ENCODE measurements at regions not wholly inside any gene's neighbourhood (a gene's known extent, or its start where the extent isn't known, plus 50 kb on each side); places are given as distances from the start of the nearest gene placed in this dataset.

DNA sequence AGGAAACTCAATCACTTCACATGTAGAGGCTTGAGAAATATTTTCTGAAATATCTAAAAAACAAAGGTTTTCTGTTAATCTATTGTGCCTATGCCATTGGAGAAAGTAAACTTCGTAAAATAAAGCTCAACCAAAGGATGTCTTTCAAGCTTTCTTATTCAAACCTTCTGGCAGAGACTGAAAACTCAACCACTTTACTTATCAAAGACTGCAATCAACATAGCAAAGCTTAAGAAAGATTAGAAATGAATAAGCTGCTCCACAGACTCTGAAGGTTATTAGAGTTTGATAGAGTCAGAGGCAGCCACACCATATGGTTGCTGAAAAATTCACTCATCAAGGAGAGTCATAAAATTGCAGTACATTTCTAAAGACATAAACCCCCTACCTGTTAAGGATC lies 245.8 kb upstream of the MEOX2 start:
- Histone ChIP-seq H3K9me3 (ENCODE audit: low read depth, low read length, poor library complexity, severe bottlenecking) (no peaks in the 10 kb centered on the region), H3K4me1 (ENCODE audit: insufficient read depth, low read length, poor library complexity, severe bottlenecking) (no peaks in the 10 kb centered on the region), H3K27me3 (replicated peaks; ENCODE audit: insufficient read depth, low read depth, low read length, poor library complexity) (no peaks in the 10 kb centered on the region), H3K4me3 (ENCODE audit: low read depth, low read length, poor library complexity, severe bottlenecking) (no peak overlapping the region), H3K36me3 (ENCODE audit: insufficient read depth, low read length, poor library complexity, severe bottlenecking) (no peaks in the 10 kb centered on the region), H3K27ac (ENCODE audit: low read depth, low read length, poor library complexity, severe bottlenecking) (no peak overlapping the region)
- ChIA-PET POLR2A (ENCODE audit: low non-redundant PET) (no interaction called here), CTCF (no interaction called here)
- intact Hi-C loops (cut with micrococcal nuclease; ENCODE audit: unreplicated experiment) = no loop called here
- no TSS peak for BruUV-seq (replicated peaks)
- no peak for TF ChIP-seq EZH2 (IDR thresholded peaks at IDR 0.05; ENCODE audit: borderline replicate concordance, low read depth, low read length, poor library complexity, severe bottlenecking)
- TF ChIP-seq, protein P1, sequence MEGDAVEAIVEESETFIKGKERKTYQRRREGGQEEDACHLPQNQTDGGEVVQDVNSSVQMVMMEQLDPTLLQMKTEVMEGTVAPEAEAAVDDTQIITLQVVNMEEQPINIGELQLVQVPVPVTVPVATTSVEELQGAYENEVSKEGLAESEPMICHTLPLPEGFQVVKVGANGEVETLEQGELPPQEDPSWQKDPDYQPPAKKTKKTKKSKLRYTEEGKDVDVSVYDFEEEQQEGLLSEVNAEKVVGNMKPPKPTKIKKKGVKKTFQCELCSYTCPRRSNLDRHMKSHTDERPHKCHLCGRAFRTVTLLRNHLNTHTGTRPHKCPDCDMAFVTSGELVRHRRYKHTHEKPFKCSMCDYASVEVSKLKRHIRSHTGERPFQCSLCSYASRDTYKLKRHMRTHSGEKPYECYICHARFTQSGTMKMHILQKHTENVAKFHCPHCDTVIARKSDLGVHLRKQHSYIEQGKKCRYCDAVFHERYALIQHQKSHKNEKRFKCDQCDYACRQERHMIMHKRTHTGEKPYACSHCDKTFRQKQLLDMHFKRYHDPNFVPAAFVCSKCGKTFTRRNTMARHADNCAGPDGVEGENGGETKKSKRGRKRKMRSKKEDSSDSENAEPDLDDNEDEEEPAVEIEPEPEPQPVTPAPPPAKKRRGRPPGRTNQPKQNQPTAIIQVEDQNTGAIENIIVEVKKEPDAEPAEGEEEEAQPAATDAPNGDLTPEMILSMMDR (conservative IDR thresholded peaks at IDR 0.05; ENCODE audit: low read depth, low read length) = no peak
- no peak for DNase-seq (ENCODE audit: low spot score)

DNA sequence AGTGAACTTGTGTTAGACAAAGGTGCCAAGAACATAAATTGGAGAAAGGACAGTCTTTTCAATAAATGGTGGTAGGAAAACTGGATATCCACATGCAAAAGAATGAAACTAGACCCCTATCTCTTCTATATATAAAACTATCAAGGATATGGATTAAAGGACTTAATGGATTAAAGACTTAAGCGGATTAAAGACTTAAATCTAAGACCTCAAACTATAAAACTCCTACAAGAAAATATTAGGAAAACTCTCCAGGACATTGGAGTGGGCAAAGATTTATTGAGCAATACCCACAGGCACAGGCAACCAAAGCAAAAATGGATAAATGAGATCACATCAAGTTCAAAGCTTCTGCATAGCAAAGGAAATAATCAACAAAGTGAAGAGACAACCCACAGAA lies 242.9 kb upstream of the MEOX2 start:
- no peak overlapping the region for H3K27ac ChIP-seq (ENCODE audit: low read depth, low read length, poor library complexity, severe bottlenecking)
- BruUV-seq (replicated peaks) = no TSS peak
- no peak for DNase-seq (ENCODE audit: low spot score)
- ChIA-PET POLR2A (ENCODE audit: low non-redundant PET) (no interaction called here), CTCF (no interaction called here)
- H3K4me3 ChIP-seq (ENCODE audit: low read depth, low read length, poor library complexity, severe bottlenecking) = no peak overlapping the region
- no peaks in the 10 kb centered on the region for H3K27me3 ChIP-seq (replicated peaks; ENCODE audit: insufficient read depth, low read depth, low read length, poor library complexity)
- TF ChIP-seq EZH2 (IDR thresholded peaks at IDR 0.05; ENCODE audit: borderline replicate concordance, low read depth, low read length, poor library complexity, severe bottlenecking) = no peak
- TF ChIP-seq, protein P1 (conservative IDR thresholded peaks at IDR 0.05; ENCODE audit: low read depth, low read length) = no peak
- intact Hi-C loops (cut with micrococcal nuclease; ENCODE audit: unreplicated experiment) = no loop called here
- H3K36me3 ChIP-seq (ENCODE audit: insufficient read depth, low read length, poor library complexity, severe bottlenecking) = no peaks in the 10 kb centered on the region
- no peaks in the 10 kb centered on the region for H3K4me1 ChIP-seq (ENCODE audit: insufficient read depth, low read length, poor library complexity, severe bottlenecking)
- H3K9me3 ChIP-seq (ENCODE audit: low read depth, low read length, poor library complexity, severe bottlenecking) = no peaks in the 10 kb centered on the region

DNA sequence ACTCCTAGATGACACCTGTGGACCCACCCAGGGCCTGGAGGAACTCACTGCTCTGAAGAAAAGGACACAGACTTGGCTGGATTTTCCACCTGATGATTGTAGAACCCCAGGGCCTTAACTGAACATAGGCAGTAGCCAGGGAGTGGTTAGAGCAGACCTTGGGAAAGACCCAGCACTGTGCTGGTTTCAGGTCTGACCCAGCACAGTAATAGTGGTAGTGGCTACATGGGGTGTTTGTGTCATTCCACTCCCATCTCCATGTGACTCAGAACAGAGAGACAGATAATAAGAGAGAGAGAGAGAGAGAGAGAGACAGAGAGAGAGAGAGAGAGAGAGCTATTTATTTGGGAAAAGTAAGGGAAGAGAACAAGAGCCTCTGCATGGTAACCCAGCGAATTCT lies 239.1 kb upstream of the MEOX2 start:
- no TSS peak for BruUV-seq (replicated peaks)
- no peak for DNase-seq (ENCODE audit: low spot score)
- H3K4me1 ChIP-seq (ENCODE audit: insufficient read depth, low read length, poor library complexity, severe bottlenecking) = no peaks in the 10 kb centered on the region
- no peaks in the 10 kb centered on the region for H3K27me3 ChIP-seq (replicated peaks; ENCODE audit: insufficient read depth, low read depth, low read length, poor library complexity)
- no peak overlapping the region for H3K4me3 ChIP-seq (ENCODE audit: low read depth, low read length, poor library complexity, severe bottlenecking)
- H3K9me3 ChIP-seq (ENCODE audit: low read depth, low read length, poor library complexity, severe bottlenecking) = no peaks in the 10 kb centered on the region
- intact Hi-C loops (cut with micrococcal nuclease; ENCODE audit: unreplicated experiment) = no loop called here
- no peaks in the 10 kb centered on the region for H3K36me3 ChIP-seq (ENCODE audit: insufficient read depth, low read length, poor library complexity, severe bottlenecking)
- POLR2A ChIA-PET (ENCODE audit: low non-redundant PET) = no interaction called here
- H3K27ac ChIP-seq (ENCODE audit: low read depth, low read length, poor library complexity, severe bottlenecking) = no peak overlapping the region
- TF ChIP-seq, protein P1 (conservative IDR thresholded peaks at IDR 0.05; ENCODE audit: low read depth, low read length) = no peak
- TF ChIP-seq EZH2 (IDR thresholded peaks at IDR 0.05; ENCODE audit: borderline replicate concordance, low read depth, low read length, poor library complexity, severe bottlenecking) = no peak
- CTCF ChIA-PET = no interaction called here

Data from A673 (cell line).